Retinal pigment epithelial cell (primary cell): ENCODE measurements at regions not wholly inside any gene's neighbourhood (a gene's known extent, or its start where the extent isn't known, plus 50 kb on each side); places are given as distances from the start of the nearest gene placed in this dataset.

ENCODE experiments used
- DNase-seq: peaks from one replicate; pipeline ENCODE4 v3.0.0-alpha.2; 2010; ENCODE audit warnings: low read depth
- H3K4me3 ChIP-seq: 2 replicates; pipeline ENCODE4 v1.5.1; 2011; ENCODE audit warnings: mild to moderate bottlenecking, low read length, control low read depth, moderate library complexity
- TF ChIP-seq, protein P1 (sequence below): conservative IDR thresholded peaks from 2 replicates; pipeline ENCODE4 v1.5.1; 2011; ENCODE audit warnings: low read depth, low read length, control low read depth, inconsistent platforms

DNA sequence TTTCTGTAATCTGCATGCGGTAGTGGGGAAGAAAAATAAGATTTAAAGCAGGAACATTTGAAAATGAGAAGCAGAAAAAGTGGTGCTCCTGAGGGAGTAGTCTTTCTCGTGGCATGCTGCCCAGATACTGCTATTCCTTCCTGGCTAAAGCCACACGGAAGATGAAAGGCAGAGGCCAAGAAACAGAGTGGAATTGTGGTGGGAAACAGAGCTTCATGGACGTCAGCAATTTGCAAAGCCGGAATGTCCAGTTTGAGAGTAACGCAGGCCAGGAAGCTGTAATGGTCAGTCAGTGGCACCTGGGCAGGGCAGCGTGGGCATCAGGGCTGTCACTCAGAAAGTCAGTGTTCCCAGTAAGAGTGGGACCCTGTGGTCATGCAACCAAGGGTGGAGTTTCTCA is 63.7 kb upstream of the FMR1 start:
- TF ChIP-seq, protein P1, sequence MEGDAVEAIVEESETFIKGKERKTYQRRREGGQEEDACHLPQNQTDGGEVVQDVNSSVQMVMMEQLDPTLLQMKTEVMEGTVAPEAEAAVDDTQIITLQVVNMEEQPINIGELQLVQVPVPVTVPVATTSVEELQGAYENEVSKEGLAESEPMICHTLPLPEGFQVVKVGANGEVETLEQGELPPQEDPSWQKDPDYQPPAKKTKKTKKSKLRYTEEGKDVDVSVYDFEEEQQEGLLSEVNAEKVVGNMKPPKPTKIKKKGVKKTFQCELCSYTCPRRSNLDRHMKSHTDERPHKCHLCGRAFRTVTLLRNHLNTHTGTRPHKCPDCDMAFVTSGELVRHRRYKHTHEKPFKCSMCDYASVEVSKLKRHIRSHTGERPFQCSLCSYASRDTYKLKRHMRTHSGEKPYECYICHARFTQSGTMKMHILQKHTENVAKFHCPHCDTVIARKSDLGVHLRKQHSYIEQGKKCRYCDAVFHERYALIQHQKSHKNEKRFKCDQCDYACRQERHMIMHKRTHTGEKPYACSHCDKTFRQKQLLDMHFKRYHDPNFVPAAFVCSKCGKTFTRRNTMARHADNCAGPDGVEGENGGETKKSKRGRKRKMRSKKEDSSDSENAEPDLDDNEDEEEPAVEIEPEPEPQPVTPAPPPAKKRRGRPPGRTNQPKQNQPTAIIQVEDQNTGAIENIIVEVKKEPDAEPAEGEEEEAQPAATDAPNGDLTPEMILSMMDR: no peak
- no peak overlapping the region for H3K4me3 ChIP-seq
- peak; percentile 63 for DNase-seq

DNA sequence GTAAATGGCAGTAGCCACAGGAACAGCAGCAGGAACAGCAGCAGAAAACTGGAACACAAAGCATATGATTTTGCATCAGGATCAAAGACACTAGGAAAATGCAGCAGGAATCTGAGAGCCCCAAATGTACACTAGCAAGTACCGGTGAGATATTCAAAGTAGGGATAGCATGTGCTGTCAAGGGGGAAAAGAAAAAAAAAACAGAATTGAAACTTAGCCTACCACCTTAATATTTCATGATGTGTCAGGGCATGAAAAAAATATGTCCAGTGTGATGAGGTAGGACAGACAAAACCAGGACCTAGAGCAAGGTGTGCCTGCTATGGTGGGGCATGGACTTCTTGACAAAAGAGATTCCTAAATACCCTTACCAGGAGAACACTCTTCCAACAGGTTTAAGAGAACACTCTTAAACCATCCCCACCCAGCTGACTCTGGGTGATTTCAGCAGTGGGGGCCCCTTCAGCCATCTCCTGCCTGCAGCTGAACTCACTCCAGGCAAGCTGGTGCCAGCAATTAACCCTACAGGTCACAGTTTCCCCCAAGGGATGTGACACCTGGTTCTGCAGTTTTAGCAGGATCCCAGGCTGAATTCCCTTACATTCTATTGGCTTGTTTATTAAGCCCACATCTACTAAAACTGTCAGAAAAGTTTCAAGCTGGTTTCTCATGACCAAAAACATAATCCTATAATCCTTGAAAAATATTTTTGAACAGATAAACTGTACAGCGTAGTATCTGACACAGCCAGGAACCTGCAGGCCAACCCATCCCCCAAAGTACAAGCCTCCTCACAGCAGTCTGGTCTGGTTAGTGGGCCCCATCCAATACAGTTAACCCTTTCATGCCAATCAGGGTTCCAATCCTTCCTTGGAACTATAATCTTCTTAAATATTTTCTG is 62.9 kb upstream of the FMR1 start:
- TF ChIP-seq, protein P1: no peak
- peak; percentile 84 for DNase-seq
- H3K4me3 ChIP-seq: no peak overlapping the region

- TF ChIP-seq, protein P1: no peak
Measured at GRCh38 chrX:147850875-147851274, 60.8 kb upstream of the FMR1 start.

GRCh38 chrX:147853701-147854100 is 58.0 kb upstream of the FMR1 start:
- no peak for DNase-seq
- TF ChIP-seq, protein P1: peak; percentile 9
- H3K4me3 ChIP-seq: no peak overlapping the region

More at GRCh38 chrX:147850875-147851274, 60.8 kb upstream of the FMR1 start:
- no peak overlapping the region for H3K4me3 ChIP-seq
- DNase-seq: no peak

DNA sequence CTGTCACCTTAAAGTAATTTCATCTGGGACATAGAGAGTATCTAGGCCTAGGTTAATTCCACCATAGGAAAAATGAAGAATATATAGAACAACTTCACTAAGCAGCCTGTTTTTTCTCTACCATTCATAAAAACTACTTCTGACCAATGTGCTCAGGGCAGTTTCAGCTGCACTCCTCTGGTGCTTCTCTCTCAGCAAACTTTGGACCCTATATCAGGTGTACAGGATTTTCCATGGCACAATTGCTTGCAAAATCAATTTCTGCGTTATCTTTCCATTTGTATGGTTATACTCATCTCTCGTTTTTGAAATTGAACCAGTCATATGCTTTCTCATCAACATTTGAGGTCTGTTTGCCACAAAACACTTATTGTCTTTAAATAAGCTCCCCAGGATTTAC is 52.1 kb upstream of the FMR1 start:
- DNase-seq: no peak
- TF ChIP-seq, protein P1: no peak
- H3K4me3 ChIP-seq: no peak overlapping the region
